DMS53 treated with DMSO at 0.1 percent for 48 hours (cell line): ENCODE measurements at regions not wholly inside any gene's neighbourhood (a gene's known extent, or its start where the extent isn't known, plus 50 kb on each side); places are given as distances from the start of the nearest gene placed in this dataset.
"Not testable (repeated sequence)": the region's sequence is repeated elsewhere in the genome, so short reads cannot be mapped to it uniquely, and the experiment has no call there.

Source experiments
- DNase-seq: peaks from one replicate; lab custom pipeline; 2025; ENCODE audit not compliant: unreplicated experiment; lab: John Stamatoyannopoulos, UW

- DNase-seq = no peak
Measured at GRCh38 chr20:40284611-40285010, 404.4 kb downstream of the MAFB start.

- DNase-seq = no peak
Measured at GRCh38 chr20:40283689-40284088, 405.3 kb downstream of the MAFB start.

DNA sequence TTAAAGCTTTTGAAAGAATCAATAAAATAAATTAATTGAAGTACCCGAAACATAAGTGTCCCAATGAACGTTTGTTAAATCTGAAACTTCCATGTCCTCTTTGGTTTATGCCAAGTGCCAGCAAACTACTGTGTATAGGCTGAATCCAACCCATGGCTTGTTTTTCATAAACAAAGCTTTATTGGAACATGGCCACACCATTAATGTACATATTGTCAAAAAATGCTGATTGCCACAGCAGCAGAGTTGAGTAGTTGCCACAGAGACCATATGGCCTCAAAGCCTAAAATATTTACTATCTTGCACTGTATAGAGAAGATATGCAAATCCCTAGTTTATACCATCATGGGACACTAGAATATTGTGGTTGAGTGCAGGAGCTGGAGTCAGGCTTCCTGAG, 406.1 kb downstream of the MAFB start:
- no peak for DNase-seq

DNA sequence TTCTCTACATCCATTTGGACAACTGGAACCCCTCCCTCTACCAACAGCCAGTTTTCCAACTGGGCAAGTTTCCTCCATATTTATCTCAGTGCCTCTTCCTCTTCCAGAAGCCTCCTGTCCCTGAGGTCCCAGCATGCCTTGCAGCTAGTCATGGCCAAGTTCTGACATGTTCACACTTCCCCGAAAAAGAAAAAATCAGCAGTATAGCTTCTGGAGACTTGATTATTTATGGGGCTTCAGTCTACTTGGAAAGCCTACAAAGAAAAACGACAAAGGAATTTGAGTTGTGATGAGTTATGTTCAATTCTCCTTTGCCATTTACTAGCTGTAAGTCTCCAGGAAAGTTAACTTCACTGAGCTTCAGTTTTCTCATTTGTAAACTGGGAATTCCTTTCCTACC, 406.5 kb downstream of the MAFB start:
- no peak for DNase-seq

DNA sequence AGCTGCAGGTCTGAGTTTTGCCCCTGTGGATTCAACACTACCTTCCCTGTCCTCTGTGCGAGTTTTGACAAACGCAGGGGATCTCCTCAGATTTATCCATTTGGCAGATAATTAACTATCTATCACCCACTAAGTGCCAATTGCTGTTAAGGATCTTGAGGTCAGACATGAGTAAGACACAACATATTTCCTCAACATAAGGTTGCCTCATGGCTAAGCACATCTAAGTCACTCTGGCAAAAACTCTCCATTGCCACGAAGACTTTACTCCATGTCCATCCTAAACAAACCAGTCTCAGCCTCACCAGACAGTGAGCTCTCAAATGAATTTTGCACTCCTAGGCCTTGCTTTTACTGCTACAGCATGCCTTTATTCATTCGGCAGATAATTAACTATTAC, 408.4 kb downstream of the MAFB start:
- no peak for DNase-seq

- no peak for DNase-seq
Measured at GRCh38 chr20:40279390-40279789, 409.6 kb downstream of the MAFB start.

DNA sequence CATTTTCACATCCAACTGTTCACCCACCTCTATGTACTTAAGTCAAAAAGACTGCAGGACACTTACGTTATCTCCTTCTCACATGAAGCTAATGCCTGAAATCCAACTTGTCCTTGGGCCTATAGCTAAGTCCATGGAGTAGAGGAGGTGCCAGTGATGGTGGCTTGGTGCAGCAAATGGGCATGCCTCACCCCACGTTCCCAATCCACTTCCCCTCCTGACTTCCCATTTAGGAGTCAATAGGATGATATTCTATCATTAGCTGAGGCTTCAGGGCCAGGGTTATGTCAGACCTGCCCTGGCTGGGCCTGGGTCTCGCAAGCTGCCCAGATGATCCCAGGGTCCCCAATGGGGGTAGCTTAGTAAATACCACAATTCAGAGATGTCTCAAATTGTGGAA, 410.4 kb downstream of the MAFB start:
- DNase-seq = no peak

DNA sequence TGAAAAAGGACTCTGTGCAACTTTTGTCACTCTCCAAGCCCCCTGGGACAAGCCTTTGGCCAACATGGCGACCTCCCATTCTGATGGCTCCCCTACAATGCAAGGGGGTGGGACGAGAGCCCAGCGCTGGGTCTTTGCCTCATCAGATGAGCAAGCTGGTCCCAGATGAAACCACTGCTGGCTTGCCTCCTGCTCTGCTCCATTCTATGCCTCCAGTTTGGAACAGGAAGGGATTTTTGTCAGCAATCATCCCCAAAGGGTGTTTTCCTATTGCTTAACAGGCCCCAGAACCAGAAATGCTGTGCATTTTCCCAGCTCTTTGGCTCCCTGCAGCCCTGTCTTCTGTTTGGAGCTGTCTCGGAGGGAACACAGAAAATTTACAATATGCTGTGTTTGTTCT, 412.7 kb downstream of the MAFB start:
- no peak for DNase-seq

DNA sequence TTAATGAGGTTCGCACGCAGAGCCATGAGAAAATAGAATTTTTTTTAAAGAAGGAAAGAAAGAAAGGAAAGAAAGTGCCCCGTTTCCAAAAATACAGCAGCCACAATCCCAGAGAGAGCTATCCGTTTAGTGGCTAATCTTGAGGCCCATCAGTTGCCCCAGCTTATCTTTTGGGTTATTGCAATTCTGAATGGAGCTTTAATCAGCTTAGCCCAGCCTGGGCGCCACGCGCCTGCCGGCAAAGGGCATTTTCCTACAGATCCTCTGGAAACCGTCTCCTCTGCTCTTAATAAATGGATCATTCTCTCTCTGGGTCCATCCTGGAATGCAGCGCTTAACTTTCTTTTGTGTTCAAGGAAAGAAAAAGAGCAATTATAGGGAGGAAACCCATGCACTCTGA, 413.3 kb downstream of the MAFB start:
- no peak for DNase-seq

- DNase-seq = no peak
Measured at GRCh38 chr20:40274912-40275533, 414.0 kb downstream of the MAFB start.

DNA sequence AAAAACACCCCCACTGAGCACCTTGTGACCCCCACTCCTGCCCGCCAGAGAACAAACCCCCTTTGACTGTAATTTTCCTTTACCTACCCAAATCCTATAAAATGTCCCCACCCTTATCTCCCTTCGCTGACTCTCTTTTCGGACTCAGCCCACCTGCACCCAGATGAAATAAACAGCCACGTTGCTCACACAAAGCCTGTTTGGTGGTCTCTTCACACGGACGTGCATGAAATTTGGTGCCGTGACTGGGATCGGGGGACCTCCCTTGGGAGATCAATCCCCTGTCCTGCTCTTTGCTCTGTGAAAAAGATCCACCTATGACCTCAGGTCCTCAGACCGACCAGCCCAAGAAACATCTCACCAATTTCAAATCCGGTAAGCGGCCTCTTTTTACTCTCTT, 419.8 kb downstream of the MAFB start:
- not testable (repeated sequence) for DNase-seq

DNA sequence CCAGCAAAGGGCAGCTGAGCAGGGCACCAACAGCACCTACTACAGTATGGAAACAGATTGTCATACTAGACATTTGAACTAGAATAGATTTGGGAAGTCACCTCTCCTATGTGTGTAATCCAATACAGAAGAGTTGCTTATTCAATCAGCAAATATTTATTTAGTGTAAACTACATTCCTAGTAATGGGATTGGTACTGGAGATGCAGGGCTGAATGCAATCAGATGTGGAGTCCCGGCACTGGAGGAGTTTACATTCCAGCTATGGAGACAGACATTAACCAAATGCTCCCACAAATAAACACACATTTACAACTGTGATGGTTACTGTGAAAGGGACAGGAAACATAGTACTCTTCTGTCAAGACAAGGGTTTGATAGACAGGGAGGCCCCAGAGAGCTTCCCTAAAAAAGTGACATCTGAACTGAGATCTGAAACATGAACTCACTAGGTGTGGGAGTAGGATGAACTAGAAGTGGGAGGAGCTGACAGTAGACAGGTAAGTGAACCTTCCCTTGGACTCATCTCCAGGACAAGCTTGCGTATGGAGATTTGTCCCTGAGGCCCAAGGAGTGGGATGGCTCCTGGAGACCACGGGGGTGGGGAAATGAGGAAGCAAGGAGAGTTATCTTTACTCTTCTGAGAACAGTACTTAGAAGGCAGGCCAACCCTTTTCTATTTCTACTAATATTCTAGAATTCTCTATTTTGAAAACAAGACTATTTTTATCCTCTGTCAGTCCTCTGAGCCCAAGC, 420.5 kb downstream of the MAFB start:
- no peak for DNase-seq

GRCh38 chr20:40265825-40266533, 423.1 kb downstream of the MAFB start:
- DNase-seq = no peak

- no peak for DNase-seq
Measured at GRCh38 chr20:40262219-40262618, 426.8 kb downstream of the MAFB start.

GRCh38 chr20:40258931-40259330, 430.1 kb downstream of the MAFB start:
- no peak for DNase-seq

DNA sequence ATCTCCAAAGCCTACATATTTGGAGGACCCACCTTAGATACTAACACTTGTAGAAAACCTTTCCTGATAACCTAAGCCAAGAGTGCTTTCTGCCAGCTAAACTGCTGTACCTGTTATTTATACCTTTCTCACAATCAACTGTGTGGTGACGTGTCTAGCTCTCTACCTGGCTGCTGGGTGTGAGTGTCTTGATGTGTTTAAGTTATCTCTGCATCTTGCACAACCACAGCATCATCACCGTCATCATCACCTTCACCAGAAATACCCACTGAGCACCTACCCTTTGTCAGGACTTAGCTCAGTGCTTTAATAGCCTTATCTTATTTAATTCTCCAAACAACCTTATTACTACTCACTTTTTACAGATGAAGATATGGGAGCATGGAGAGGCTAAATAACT, 431.3 kb downstream of the MAFB start:
- DNase-seq = no peak

DNA sequence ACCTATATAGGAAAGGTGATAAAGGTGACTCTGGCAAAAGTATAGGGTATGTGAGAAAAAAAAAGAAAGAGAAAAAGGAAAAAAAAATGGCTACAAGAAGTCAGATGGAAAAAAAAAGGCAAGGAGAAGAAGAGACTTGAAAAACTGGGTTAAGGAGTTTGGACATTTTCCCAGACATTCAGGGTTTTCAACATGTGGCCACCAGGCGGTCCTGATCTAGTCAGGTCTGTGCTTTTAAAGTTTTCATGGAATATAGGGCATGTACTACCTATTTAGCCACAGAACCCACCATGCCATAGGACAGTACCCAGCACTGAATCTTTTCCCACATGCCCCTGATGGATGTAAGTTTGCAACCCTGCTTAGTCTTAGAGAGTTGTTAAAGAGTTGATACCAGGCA, 433.7 kb downstream of the MAFB start:
- DNase-seq = no peak

DNA sequence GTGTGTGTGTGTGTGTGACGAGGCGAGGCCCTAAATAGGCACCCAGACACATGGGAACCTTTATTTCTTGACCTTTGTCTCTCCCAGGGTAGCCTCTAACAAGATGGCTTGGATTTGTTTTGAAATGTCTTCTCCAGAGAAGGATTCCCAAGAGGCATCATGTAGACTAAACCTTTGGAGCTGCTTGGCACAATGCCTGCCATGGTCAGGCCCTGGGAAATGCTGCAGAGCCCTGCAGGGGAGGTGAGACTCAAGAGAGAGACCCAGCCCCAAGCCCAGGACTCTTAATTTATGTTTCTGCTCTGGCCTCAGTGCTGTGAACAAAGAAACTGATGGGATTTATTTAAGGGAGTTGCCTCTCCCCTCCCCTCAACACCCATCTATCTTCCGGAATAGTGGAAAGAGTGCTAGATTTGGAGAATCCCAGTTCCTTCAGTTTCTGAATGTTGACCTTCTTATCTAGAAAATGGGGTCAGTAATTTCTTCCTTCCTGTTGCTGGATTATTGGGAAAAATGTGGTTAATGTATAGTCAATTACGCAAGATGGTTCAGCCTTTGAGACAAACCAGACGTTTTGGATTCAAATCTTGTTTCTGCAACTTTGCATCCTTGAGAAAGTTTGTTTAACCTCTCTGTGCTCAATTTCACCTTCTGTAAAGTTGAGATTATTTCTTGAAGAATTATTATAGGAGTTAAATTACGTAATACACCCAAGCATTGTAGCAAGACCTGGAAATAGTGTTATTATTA, 434.8 kb downstream of the MAFB start:
- DNase-seq = no peak

DNA sequence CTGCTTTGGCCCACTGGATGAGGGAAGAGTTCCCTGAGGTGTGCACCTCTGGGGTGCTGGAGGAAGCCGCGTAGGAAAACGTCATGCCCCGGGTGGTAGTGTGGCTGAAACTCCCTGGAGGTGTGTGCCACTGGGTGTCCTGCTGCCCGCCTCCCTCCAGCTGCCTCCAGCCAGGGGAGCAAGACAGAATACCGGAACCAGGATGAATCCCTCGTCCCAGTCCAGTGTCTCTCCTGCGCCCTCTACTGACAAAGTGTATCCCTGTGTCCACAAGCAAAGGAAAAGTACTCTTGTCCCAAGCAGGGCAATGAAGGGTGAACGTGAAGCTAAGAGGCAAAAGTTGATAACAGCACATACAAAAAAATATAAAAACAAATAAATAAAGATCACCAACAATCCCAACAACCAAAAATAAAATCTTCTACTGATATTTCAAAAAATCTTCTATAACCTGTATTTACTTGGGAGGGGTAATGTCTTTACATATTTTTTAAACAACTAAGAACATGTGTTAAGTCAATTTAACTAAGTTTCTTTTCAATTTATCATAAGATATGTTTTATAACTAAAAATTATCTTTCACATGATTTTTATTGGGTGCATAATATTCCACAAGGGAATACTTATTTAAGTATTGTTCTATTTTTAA, 437.6 kb downstream of the MAFB start:
- no peak for DNase-seq

- no peak for DNase-seq
Measured at GRCh38 chr20:40249805-40250204, 439.2 kb downstream of the MAFB start.

- no peak for DNase-seq
Measured at GRCh38 chr20:40245829-40246228, 443.2 kb downstream of the MAFB start.
